ENCODE measurements at regions not wholly inside any gene's neighbourhood (a gene's known extent, or its start where the extent isn't known, plus 50 kb on each side); places are given as distances from the start of the nearest gene placed in this dataset.
A peak's percentile ranks its signal among the peaks of the same experiment; 100 is the strongest.

GRCh38 chr1:82486468-82486867 is 685.7 kb downstream of the ADGRL2 start:
- no peak for DNase-seq (ENCODE audit: low spot score)
- POLR2A ChIA-PET (ENCODE audit: low non-redundant PET) = no interaction called here
- Histone ChIP-seq H3K4me1 (ENCODE audit: insufficient read depth, low read length, poor library complexity, severe bottlenecking) (peaks cover 11% of the 10 kb centered on the region), H3K36me3 (ENCODE audit: insufficient read depth, low read length, poor library complexity, severe bottlenecking) (no peaks in the 10 kb centered on the region), H3K4me3 (ENCODE audit: low read depth, low read length, poor library complexity, severe bottlenecking) (no peak overlapping the region), H3K27ac (ENCODE audit: low read depth, low read length, poor library complexity, severe bottlenecking) (no peak overlapping the region), H3K27me3 (replicated peaks; ENCODE audit: insufficient read depth, low read depth, low read length, poor library complexity) (no peaks in the 10 kb centered on the region), H3K9me3 (ENCODE audit: low read depth, low read length, poor library complexity, severe bottlenecking) (no peaks in the 10 kb centered on the region)
- intact Hi-C loops (cut with micrococcal nuclease; ENCODE audit: unreplicated experiment) = no loop called here
- BruUV-seq (replicated peaks) = no TSS peak
- no peak for TF ChIP-seq CTCF (conservative IDR thresholded peaks at IDR 0.05; ENCODE audit: low read depth, low read length)
- TF ChIP-seq EZH2 (IDR thresholded peaks at IDR 0.05; ENCODE audit: borderline replicate concordance, low read depth, low read length, poor library complexity, severe bottlenecking) = no peak
- CTCF ChIA-PET = no interaction called here

- Histone ChIP-seq H3K9me3 (ENCODE audit: low read depth, low read length, poor library complexity, severe bottlenecking) (no peaks in the 10 kb centered on the region), H3K4me1 (ENCODE audit: insufficient read depth, low read length, poor library complexity, severe bottlenecking) (peaks cover 11% of the 10 kb centered on the region), H3K4me3 (ENCODE audit: low read depth, low read length, poor library complexity, severe bottlenecking) (no peak overlapping the region), H3K27me3 (replicated peaks; ENCODE audit: insufficient read depth, low read depth, low read length, poor library complexity) (no peaks in the 10 kb centered on the region), H3K27ac (ENCODE audit: low read depth, low read length, poor library complexity, severe bottlenecking) (no peak overlapping the region), H3K36me3 (ENCODE audit: insufficient read depth, low read length, poor library complexity, severe bottlenecking) (no peaks in the 10 kb centered on the region)
- BruUV-seq (replicated peaks) = no TSS peak
- CTCF ChIA-PET = no interaction called here
- TF ChIP-seq CTCF (conservative IDR thresholded peaks at IDR 0.05; ENCODE audit: low read depth, low read length) (no peak), EZH2 (IDR thresholded peaks at IDR 0.05; ENCODE audit: borderline replicate concordance, low read depth, low read length, poor library complexity, severe bottlenecking) (no peak)
- intact Hi-C loops (cut with micrococcal nuclease; ENCODE audit: unreplicated experiment) = no loop called here
- POLR2A ChIA-PET (ENCODE audit: low non-redundant PET) = no interaction called here
- peak; percentile 73 for DNase-seq (ENCODE audit: low spot score)
These were observed 685.0 kb downstream of the ADGRL2 start for GRCh38 chr1:82485591-82486369.

- no peaks in the 10 kb centered on the region for H3K27me3 ChIP-seq (replicated peaks; ENCODE audit: insufficient read depth, low read depth, low read length, poor library complexity)
- DNase-seq (ENCODE audit: low spot score) = no peak
- peaks cover 11% of the 10 kb centered on the region for H3K4me1 ChIP-seq (ENCODE audit: insufficient read depth, low read length, poor library complexity, severe bottlenecking)
- no TSS peak for BruUV-seq (replicated peaks)
- ChIA-PET POLR2A (ENCODE audit: low non-redundant PET) (no interaction called here), CTCF (no interaction called here)
- TF ChIP-seq CTCF (conservative IDR thresholded peaks at IDR 0.05; ENCODE audit: low read depth, low read length) (no peak), EZH2 (IDR thresholded peaks at IDR 0.05; ENCODE audit: borderline replicate concordance, low read depth, low read length, poor library complexity, severe bottlenecking) (no peak)
- H3K4me3 ChIP-seq (ENCODE audit: low read depth, low read length, poor library complexity, severe bottlenecking) = no peak overlapping the region
- no peak overlapping the region for H3K27ac ChIP-seq (ENCODE audit: low read depth, low read length, poor library complexity, severe bottlenecking)
- H3K9me3 ChIP-seq (ENCODE audit: low read depth, low read length, poor library complexity, severe bottlenecking) = no peaks in the 10 kb centered on the region
- H3K36me3 ChIP-seq (ENCODE audit: insufficient read depth, low read length, poor library complexity, severe bottlenecking) = no peaks in the 10 kb centered on the region
- intact Hi-C loops (cut with micrococcal nuclease; ENCODE audit: unreplicated experiment) = no loop called here
These were observed 682.4 kb downstream of the ADGRL2 start for GRCh38 chr1:82483146-82483545.

Data from A673 (cell line).